Left renal pelvis (tissue), 4 donors: ENCODE measurements at regions not wholly inside any gene's neighbourhood (a gene's known extent, or its start where the extent isn't known, plus 50 kb on each side); places are given as distances from the start of the nearest gene placed in this dataset.
"Not testable (repeated sequence)": the region's sequence is repeated elsewhere in the genome, so short reads cannot be mapped to it uniquely, and the experiment has no call there.

Experiments
- DNase-seq, 4 donors: peaks; one replicate each; pipeline ENCODE4 v3.0.0-alpha.2; 2013; ENCODE audit warnings: low read depth in 4 of 4, low spot score in 3 of 4

DNA sequence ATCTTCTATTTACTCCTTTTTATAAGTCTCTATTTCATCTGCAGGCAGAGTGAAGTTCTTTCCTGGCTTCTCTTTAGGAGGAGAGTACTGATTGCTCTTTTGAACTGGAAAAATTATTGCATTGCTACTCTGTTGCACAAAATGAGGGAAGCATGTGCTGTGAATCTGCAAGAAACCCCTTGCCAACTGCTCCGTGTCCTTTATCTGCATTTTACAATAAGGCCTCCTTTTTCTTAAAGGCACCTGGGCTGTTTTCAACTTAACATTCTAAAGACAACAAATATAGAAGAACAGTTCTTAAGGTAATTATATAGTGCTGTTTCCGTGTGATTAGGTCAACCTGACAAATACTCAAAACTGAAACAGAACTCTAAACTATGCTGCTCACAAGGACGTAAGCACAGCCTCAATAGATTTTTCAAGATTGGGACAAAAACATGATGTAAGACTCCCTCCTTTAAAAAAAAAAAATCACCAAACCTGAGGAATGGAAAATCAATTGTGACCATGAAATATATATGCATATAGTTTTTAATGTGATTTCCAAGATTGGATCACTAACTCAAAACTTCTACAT is 716.6 kb upstream of the INTU start:
- no peak for DNase-seq

DNA sequence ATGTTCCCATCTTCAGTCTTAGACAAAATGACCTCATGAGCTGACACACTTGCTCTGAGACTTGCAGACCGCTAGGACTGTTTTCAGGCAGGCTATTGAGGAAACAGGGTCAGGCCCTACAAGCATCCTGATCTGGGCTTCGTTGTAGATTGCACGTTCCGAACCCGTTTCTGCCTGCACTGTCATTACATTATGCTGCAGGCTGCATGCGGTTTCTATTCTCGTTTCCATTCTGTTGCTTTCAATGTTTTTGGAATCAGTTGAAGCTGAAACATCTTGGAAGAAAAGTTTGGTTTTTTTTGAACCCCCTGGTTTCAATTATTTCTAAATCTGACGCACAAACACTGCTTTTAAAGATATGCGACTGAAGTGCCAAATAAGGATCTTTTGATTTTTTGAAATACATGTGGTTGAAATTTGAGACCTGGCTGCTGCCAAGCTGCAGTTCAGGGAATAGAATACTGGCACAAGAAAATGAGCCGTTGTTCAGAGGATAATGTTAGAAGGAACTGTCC is 716.1 kb upstream of the INTU start:
- DNase-seq, result no peak

DNA sequence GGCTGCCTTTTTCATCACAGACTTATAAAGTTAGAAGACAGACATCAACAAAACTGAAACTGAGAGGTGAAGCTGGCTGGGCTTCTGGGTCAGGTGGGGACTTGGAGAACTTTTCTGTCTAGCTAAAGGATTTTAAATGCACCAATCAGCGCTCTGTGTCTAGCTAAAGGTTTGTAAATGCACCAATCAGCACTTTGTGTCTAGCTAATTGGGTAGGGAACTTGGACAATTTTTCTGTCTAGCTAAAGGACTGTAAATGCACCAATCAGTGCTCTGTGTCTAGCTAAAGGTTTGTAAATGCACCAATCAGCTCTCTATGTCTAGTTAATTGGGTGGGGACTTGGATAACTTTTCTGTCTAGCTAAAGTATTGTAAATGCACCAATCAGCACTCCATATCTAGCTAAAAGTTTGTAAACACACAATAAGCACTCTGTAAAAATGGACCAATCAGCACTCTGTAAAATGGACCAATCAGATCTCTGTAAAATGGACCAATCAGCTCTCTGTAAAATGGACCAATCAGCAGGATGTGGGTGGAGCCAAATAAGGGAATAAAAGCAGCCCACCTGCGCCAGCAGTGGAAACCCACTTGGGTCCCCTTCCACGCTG is 710.3 kb upstream of the INTU start:
- not testable (repeated sequence) for DNase-seq

DNA sequence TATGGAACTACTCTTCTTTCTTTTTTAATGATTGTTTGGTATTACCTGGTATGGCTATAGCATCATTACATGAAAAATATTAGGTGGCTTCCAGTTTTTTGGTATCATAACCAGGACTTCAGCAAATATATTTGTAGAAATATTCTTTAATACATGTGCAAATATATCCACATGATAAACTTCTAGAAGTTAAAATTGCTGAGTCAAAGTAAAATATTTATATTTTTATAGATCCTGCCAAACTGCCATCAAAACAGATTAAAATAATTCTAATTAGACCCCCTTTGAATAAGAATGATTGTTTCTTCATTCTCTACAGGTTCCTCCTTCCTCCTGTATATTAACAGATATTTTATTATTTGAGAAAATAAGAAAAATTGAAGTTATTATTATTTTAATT is 708.5 kb upstream of the INTU start:
- no peak for DNase-seq

DNA sequence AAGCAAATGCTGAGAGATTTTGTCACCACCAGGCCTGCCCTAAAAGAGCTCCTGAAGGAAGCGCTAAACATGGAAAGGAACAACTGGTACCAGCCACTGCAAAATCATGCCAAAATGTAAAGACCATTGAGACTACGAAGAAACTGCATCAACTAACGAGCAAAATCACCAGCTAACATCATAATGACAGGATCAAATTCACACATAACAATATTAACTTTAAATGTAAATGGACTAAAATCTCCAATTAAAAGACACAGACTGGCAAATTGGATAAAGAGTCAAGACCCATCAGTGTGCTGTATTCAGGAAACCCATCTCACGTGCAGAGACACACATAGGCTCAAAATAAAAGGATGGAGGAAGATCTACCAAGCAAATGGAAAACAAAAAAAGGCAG is 702.7 kb upstream of the INTU start:
- DNase-seq, result not testable (repeated sequence)

DNA sequence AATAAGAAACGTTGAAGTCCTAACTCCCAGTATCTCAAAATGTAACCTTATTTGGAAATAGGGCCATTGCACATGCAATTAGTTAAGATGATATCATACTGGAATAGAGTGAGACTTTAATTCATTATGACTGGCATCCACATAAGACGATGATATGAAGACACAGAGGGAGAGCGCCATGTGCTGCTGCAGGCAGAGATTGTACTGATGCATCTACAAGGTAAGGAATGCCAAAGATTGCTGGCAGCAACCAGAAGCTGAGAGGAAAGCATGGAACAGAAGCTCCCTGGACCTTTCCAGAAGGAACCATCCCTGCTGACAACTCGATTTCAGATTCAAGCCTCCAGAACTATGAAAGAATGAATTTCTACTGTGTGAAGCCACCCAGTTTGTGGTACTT is 697.0 kb upstream of the INTU start:
- DNase-seq, result no peak

DNA sequence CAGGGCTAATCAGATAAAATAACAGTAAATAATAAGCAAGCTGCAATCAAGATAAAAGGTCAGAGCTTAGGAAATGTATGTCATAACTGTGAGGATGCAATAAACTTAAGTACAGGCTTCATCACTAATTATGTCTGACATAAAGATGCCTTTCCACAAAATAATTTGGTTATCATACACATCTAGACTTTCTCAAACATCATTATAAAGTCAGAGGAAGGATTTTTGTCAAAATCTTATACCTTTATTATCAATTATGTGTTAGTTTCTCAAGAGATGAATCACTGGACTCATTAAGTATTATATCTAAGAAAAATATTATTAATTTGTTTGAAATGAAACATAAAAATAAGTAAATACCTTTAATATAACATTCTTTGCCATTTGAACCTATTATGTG is 695.4 kb upstream of the INTU start:
- no peak for DNase-seq

DNA sequence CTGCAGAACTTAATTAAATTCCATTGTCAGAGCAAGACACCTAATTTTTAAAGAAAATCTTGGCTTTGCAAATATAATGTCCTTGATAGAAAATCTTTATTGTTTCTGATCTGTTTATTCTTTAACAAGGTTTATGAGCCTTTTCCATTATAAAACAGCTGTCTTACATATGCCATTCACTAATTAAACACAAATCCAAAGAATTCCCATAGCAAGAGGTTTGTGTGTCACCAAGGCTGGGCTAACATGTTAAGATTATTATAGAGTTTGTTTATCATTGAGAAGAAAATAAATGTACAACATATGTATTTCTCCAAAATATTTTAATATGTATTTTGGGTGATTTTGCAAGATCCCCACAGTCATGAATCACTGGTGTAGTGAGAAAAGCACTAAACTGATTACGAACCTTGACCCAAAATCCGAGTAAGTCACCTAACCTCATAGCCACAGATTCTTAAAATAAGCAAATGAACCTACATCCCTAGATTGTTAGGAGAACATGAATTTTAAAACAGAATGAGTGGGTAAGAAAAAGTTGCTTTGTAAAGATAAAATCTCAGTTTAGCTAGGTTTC is 694.8 kb upstream of the INTU start:
- no peak for DNase-seq

DNA sequence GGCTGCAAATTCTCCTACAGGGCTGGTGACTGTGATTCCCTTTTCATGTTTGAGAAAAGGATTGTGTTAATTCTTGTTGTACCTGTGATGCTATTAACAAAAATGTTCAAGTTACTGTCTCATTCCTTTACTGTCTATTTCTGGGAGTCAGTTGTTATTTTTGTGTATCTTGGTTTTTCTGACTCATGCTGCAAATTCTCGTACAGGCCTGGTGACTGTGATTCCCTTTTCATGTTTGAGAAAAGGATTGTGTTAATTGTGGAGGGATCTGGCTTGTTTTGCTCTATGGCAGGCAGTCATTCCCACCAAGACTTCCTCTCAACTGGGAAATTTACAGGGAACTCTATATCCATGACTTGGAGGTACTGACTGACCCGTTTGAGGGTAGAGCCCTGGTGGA is 693.4 kb upstream of the INTU start:
- no peak for DNase-seq

DNA sequence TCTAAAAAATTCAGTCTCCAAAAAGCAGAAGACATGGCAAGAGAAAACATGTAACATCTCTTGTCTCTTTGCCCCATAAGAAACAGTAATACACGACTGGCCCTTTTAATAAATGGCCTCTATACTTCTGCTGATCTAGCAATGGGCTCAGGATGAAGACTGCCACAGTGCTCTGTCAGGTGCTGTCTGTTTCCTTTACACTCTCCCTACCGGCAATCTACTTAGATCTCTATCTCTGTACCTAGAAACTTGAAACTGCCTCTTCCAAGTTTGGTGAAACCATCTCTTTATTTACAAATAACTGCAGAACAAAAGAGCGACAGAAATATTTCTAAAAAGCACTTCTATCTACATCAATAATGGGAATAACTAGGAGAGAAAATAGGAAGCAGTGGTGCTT is 685.2 kb upstream of the INTU start:
- DNase-seq, result no peak

DNA sequence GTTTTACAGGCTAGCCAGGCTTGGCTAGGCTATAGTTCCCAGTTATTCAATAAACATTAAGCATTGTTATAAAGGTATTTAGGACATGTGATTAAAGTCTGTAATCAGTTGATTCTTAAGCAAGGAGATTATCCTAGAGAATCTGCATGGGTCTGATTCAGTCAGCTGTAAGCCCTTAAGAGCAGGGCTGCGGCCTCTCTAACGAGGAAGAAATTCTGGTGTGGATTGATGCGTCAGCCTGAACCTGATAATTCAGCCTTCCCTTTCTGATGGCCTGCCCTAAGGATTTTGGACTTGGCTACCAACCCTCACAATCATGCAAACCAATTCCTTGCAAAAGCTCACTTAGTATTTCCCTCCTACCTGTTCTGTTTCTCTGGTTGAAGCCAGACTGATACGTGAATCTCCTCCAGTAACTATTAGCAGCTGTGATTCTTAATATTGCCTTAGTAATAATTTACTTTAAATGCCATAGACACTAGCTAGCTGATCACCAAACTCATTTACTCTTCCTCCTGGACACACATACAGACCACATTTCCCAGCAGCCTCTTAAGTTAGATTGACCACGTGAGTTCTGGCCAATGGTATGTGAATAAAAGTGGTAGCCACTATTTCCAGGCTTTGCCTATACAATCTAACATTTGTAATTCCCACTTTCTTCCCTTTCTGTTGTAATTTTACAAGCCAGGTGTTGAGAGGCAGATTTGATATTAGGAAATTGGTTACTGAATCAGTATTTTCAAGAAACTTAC is 678.0 kb upstream of the INTU start:
- DNase-seq, result no peak

DNA sequence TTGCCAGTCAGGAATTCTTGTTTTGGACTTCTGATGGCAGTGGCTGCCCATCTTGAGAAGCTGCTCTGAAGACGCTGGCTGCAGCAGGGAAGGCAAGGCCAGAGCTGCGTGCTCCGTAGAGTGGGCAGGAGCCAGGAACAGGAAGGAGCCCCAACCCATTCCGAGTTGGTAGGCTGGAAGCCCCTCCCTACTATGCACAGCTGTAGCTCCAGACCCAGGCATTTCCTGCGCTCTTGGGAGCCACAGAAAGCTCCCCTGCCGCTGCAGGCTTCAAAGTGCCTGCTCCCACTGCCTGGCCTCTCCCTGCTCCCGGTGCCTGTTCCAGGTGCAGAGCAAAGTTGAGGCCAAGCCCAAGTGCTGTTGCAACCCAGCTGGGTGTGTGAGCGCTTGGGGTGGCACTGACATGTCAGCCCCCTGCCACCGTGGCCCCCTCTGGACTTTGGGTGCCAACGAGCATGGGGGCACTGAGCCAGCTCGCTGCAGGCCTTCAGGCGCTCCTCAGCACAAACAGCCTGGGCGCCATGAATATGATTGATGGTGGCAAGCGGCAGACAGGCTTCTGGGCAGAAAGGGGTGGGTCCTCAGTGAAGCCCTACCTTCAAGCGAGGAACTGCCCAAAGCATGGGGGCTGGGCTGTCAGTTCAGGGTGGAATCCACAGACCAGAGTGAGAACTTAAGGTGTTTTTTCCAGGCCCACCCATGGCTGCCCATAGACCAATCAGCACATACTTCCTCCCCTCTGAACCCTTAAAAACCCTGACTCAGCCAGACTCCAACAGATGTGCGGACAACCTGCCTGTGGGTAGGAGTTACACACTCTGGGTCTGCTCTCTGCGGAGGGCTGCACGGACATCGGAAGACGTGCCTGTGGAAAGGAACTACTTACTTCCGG is 677.2 kb upstream of the INTU start:
- DNase-seq, result no peak

DNA sequence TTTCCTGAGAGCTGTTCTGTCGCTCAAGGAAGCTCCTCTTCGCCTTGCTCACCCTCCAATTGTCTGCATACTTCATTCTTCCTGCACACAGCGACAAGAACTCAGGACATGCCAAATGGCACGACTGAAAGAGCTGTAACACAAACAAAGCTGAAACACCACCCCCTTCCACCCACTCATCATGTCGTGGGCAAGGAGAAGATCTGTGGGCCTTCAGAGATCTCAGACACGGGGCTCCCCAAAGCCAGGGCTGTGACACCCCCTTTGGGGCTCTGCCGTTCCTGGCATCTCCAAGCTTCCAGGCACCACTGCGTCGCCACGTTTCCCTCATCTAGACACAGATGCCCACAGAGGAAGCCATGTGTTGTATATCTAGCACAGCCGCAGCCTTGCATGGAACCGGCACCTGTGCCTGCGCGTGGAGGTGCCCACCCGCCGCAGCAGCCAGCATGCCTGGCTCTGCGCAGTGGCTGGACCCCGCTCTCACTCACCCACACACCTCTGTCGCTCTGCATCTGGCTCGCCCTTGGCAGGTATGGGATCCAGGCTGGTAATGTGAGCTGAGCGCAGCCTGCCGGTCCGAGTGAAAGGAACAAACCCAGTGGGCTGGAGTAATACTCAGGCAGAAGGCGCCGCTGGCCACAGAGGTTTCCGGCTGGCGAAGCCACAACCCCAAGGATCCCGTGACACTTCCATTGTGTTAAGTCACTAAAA is 676.4 kb upstream of the INTU start:
- DNase-seq, result no peak

DNA sequence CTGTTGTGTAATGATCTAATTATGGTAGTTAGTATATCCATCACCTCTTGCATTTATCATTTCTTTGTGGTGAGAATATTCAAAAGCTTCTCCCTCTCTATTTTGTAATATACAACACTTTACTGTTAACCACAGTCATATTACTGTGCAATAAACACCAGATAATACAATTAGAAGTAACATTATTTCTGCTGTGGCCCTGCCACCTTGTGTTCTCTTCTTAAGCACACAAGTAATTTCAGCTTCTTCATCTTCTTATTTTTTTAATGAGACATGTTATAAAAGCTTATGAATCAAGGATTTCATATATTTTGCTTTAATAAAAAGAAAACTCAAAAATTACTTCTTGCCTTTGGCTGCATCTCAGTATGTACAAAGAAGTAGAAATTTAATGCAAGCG is 675.2 kb upstream of the INTU start:
- DNase-seq, result no peak

DNA sequence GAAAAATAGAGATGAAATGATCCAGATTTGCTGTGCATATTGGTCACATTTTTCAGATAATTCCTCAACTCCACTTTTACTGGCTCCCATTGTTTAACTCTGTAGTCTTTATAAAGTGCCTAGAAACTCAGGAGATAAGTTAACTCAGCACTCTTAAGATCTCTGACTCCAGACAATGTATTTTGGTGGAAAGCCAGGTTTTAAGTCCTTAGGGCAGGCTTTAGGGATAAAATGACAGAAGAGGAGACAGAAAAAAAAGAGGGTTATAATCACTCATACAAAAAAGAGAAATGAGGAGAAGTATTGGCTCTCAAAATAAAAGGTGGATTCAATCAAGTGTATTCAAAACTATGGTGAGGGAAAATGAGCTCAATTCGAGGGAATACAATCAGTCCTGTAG is 674.8 kb upstream of the INTU start:
- DNase-seq, result no peak

DNA sequence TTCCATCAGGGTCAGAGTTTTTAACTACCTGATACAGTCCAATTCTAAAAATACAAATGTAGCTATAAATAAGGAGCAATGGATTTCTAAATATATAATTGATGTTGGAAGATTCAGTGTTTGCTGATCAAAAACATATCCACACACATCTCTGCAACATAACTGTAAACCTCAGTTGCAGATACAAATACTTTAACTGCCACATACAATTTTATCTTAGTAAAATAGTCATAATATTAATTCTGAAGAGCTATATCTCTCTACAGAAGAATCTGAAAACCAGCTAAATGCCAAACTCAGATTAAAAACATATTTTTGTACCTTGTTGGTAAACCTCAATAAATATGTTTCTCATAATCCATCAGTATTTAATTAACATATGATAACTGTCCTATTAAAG is 674.3 kb upstream of the INTU start:
- DNase-seq, result no peak

DNA sequence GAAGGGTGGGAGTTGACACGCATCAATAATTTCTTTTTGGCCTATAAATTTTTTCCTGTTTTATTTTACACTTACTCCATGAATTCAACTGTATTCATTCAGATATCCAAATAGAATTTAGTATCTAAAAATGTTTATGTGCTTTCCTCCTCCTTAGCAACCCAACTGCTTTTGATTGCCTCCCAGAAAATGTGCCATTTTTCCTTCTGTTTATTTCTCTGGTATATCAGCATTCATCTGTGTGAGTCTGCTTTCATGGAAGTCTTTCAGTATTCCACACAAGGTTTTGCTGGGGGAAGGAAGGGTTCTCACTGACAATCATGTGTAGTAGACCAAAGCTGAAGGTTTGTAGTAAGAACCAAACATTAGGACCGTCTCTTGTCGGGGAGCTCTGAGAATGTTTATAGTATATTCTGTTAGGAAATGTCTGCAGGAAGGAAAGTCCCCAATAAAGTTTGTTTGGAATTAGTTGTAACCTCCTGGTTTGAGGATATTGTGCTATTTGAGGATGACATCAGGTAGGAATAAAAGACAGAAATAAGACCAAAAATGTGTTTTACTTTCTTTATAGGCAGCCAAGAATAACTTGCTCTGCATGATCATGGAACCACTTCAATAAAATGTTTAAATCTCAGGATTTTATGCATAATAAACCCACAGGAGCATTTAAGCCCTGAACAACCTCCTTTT is 673.6 kb upstream of the INTU start:
- no peak for DNase-seq

DNA sequence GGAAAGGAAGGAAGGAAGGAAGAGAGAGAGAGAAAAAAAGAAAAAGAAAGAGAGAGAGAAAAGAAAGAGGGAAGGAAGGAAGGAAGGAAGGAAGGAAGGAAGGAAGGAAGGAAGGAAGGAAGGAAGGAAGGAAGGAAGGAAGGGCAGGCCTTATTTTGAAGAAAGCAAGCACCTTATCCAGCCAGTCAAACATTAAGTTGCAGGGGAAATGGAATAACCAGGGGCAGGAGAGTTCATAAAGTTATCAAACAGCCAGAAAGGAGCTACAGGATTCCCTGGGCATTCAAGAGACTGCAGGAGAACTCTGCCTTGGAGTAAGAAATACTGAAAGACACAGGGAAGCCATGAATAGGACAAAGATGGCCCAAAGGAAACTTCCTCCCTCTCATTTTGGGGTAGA is 672.0 kb upstream of the INTU start:
- no peak for DNase-seq

DNA sequence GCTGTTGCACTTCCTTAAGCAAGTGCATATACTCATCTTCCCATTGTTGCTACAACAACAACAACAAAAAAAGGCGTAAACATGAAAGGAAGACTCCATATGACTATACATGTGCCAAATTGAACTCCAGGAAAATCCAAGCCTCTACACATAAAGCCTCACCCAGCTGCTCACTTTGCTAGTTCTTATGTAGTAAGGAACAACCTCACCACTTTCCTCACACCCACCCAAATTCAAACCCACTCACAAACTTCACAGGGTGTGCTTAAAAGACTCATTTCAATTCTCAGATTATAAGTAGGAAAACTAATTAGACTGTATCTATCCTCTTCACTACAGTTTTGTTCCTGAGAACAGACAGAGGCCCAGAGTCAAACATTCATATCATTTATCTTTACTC is 671.1 kb upstream of the INTU start:
- no peak for DNase-seq

DNA sequence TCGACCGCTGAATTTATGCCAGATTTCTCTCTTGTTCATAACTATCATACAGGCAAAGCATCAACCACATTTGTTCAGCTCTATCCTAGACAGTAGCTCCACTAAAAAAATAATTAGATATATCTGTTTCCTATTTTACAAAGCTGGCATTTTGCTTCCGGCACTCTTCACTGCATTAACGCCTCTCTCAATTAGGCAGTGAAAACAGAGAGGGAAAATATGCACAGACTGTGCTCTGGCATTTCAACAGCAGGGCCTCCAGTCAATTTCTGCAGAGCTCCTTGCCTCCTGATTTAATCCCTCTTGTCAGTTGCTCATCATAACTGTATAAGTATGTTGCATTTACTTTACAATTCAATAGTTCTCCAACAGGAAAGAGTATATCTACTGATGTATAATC is 666.9 kb upstream of the INTU start:
- no peak for DNase-seq
